ENCODE measurements at regions not wholly inside any gene's neighbourhood (a gene's known extent, or its start where the extent isn't known, plus 50 kb on each side); places are given as distances from the start of the nearest gene placed in this dataset.

DNA sequence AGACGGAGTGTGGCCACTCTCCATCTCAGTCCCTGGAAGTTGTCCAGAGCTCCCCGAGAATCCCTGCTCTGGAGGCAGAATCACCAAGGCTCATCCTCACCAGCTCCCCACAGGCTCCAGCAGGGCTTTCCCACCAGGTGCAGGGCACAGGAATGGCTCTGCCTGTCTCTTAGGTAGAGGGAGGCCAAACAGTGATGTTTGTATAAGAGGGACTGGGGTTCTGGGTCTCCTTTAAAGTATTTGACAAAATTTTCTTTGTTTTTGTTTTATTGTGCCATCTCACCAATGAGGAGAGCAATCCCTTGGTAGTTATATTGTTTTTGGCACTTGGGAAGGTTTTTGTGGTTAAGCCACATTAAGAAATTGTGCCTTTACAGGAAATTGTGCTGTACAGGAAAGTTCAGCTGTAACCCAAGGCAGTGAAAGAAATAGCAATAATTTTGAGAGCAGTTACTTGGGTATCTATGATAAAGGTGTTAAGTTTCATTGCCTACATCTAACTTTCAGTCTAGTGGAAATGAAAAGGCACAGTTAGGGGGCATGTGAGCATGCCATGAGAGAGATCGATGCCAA lies 219.3 kb upstream of the PRSS58 start:
- TF ChIP-seq, protein P1, sequence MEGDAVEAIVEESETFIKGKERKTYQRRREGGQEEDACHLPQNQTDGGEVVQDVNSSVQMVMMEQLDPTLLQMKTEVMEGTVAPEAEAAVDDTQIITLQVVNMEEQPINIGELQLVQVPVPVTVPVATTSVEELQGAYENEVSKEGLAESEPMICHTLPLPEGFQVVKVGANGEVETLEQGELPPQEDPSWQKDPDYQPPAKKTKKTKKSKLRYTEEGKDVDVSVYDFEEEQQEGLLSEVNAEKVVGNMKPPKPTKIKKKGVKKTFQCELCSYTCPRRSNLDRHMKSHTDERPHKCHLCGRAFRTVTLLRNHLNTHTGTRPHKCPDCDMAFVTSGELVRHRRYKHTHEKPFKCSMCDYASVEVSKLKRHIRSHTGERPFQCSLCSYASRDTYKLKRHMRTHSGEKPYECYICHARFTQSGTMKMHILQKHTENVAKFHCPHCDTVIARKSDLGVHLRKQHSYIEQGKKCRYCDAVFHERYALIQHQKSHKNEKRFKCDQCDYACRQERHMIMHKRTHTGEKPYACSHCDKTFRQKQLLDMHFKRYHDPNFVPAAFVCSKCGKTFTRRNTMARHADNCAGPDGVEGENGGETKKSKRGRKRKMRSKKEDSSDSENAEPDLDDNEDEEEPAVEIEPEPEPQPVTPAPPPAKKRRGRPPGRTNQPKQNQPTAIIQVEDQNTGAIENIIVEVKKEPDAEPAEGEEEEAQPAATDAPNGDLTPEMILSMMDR (IDR thresholded peaks at IDR 0.05) = no peak
- TF ChIP-seq EP300 (IDR thresholded peaks at IDR 0.05) (no peak), POLR2AphosphoS5 (IDR thresholded peaks at IDR 0.05) (no peak), POLR2A (IDR thresholded peaks at IDR 0.05) (no peak)

All from upper lobe of left lung (tissue), 4 donors.